Aorta (tissue), 5 donors: ENCODE measurements at regions not wholly inside any gene's neighbourhood (a gene's known extent, or its start where the extent isn't known, plus 50 kb on each side); places are given as distances from the start of the nearest gene placed in this dataset.

Experiments
- ATAC-seq: fragments of 200-7000 bp; cut with Tn5 transposase; one replicate; pipeline ENCODE4 v1.9.1; 2022; ENCODE audit warnings: moderate library complexity; ENCODE audit not compliant: low FRiP score
- DNase-seq, 2 donors: peaks; one replicate each; pipeline ENCODE4 v3.0.0-alpha.2; 2020
- H3K27ac ChIP-seq, 2 donors: one replicate each; pipeline ENCODE4 v1.5.1; 2013; ENCODE audit warnings: low read length in 2 of 2, mild to moderate bottlenecking in 2 of 2, moderate library complexity in 2 of 2, control low read depth in 1 of 2, inconsistent platforms in 1 of 2, low read depth in 1 of 2
- H3K27me3 ChIP-seq, 2 donors: one replicate each; pipeline ENCODE4 v1.6.1; 2013; ENCODE audit warnings: control low read depth in 1 of 2, low read length in 1 of 2, mild to moderate bottlenecking in 1 of 2, moderate library complexity in 1 of 2; ENCODE audit not compliant: insufficient read depth in 2 of 2, control insufficient read depth in 1 of 2
- H3K36me3 ChIP-seq, 2 donors: one replicate each; pipeline ENCODE4 v1.6.1; 2013; ENCODE audit warnings: control low read depth in 1 of 2, low read length in 1 of 2, mild to moderate bottlenecking in 1 of 2; ENCODE audit not compliant: insufficient read depth in 2 of 2, control insufficient read depth in 1 of 2
- H3K4me1 ChIP-seq, 2 donors: one replicate each; pipeline ENCODE4 v1.6.1; 2013; ENCODE audit warnings: low read length in 2 of 2, control low read depth in 1 of 2, mild to moderate bottlenecking in 1 of 2, moderate library complexity in 1 of 2; ENCODE audit not compliant: insufficient read depth in 2 of 2, control insufficient read depth in 1 of 2
- H3K4me3 ChIP-seq, 2 donors: one replicate each; pipeline ENCODE4 v1.5.1; 2013; ENCODE audit warnings: low read length in 2 of 2, control low read depth in 1 of 2, mild to moderate bottlenecking in 1 of 2
- H3K9me3 ChIP-seq: one replicate; pipeline ENCODE4 v1.6.1; 2013; ENCODE audit warnings: mild to moderate bottlenecking, low read length; ENCODE audit not compliant: control insufficient read depth
- WGBS, 2 donors: extraction: QIAGEN DNeasy Blood & Tissue Kit; methylation state at CpG; one replicate each; pipeline ENCODE4 v1.1.7; 2013; 5-methylcytosine and 5-hydroxymethylcytosine counted together
- intact Hi-C, 2 donors: fragments of 100-400 bp; cut with DNase I; formaldehyde crosslinking; loops; one replicate each; pipeline versions ENCODE4 v1.14.2 to v1.15.0; 2022
- donor health status: healthy with polysubstance abuse.
- donor health status: Bipolar disorder and iron deficiency.
- donor health status: DM: no; HTN: no; CAD: no.
- donor health status: DM: no; HTN: no; CAD: no.
- donor health status: DM: yes; HTN: yes; CAD: no.

GRCh38 chr4:1506956-1507721 lies 100.9 kb upstream of the NKX1-1 start:
- intact Hi-C loops: no loop called here
- H3K27me3 ChIP-seq: no peaks in the 10 kb centered on the region

GRCh38 chr4:1505511-1506460 lies 99.5 kb upstream of the NKX1-1 start:
- Histone ChIP-seq H3K27me3 (no peaks in the 10 kb centered on the region), H3K27ac (no peak overlapping the region), H3K4me1 (no peaks in the 10 kb centered on the region), H3K4me3 (no peak overlapping the region), H3K36me3 (no peaks in the 10 kb centered on the region), H3K9me3 (no peaks in the 10 kb centered on the region)
- intact Hi-C loops: no loop called here
- ATAC-seq (no peak), DNase-seq (peak in 1 of 2 donors; percentile 54)
- 51 to 57% methylated on average over 22 to 24 of the region's 24 CpGs for WGBS, 2 donors

More at GRCh38 chr4:1506956-1507721, 100.9 kb upstream of the NKX1-1 start:
- no peak for DNase-seq
- H3K36me3 ChIP-seq: no peaks in the 10 kb centered on the region
- ATAC-seq: no peak
- no peak overlapping the region for H3K27ac ChIP-seq
- WGBS, 2 donors: 58 to 59% methylated on average over 13 of the region's 13 CpGs
- H3K9me3 ChIP-seq: no peaks in the 10 kb centered on the region
- H3K4me1 ChIP-seq: no peaks in the 10 kb centered on the region
- no peak overlapping the region for H3K4me3 ChIP-seq

GRCh38 chr4:1504595-1505500 lies 98.6 kb upstream of the NKX1-1 start:
- no peaks in the 10 kb centered on the region for H3K4me1 ChIP-seq
- H3K36me3 ChIP-seq: no peaks in the 10 kb centered on the region
- no peaks in the 10 kb centered on the region for H3K9me3 ChIP-seq
- ATAC-seq: no peak
- no peak overlapping the region for H3K4me3 ChIP-seq
- H3K27ac ChIP-seq: no peak overlapping the region
- peak in 1 of 2 donors; percentile 38 for DNase-seq
- intact Hi-C loops: no loop called here
- no peaks in the 10 kb centered on the region for H3K27me3 ChIP-seq
- 77 to 80% methylated on average over 16 to 17 of the region's 17 CpGs for WGBS, 2 donors

- no peak for ATAC-seq
- DNase-seq: peak in 1 of 2 donors; percentile 68
- Histone ChIP-seq H3K4me1 (no peaks in the 10 kb centered on the region), H3K9me3 (no peaks in the 10 kb centered on the region), H3K27ac (no peak overlapping the region), H3K36me3 (no peaks in the 10 kb centered on the region), H3K4me3 (no peak overlapping the region), H3K27me3 (no peaks in the 10 kb centered on the region)
- intact Hi-C loops: no loop called here
- 86 to 90% methylated on average over 34 to 37 of the region's 37 CpGs for WGBS, 2 donors
Observed at GRCh38 chr4:1503583-1504471, 97.6 kb upstream of the NKX1-1 start.

GRCh38 chr4:1502976-1503375 lies 96.7 kb upstream of the NKX1-1 start:
- H3K27me3 ChIP-seq: no peaks in the 10 kb centered on the region
- ATAC-seq (no peak), DNase-seq (peak in 1 of 2 donors; percentile 77)
- no peaks in the 10 kb centered on the region for H3K36me3 ChIP-seq
- no peaks in the 10 kb centered on the region for H3K9me3 ChIP-seq
- no peak overlapping the region for H3K27ac ChIP-seq
- no peaks in the 10 kb centered on the region for H3K4me1 ChIP-seq
- no peak overlapping the region for H3K4me3 ChIP-seq
- WGBS, 2 donors: 66 to 73% methylated on average over 16 of the region's 16 CpGs
- intact Hi-C loops: no loop called here

- intact Hi-C loops: no loop called here
- H3K9me3 ChIP-seq: no peaks in the 10 kb centered on the region
- H3K36me3 ChIP-seq: no peaks in the 10 kb centered on the region
- no peaks in the 10 kb centered on the region for H3K27me3 ChIP-seq
- ATAC-seq (no peak), DNase-seq (peak in 1 of 2 donors; percentile 74)
- no peak overlapping the region for H3K27ac ChIP-seq
- WGBS, 2 donors: 83 to 86% methylated on average over 16 of the region's 16 CpGs
- no peaks in the 10 kb centered on the region for H3K4me1 ChIP-seq
- no peak overlapping the region for H3K4me3 ChIP-seq
Observed at GRCh38 chr4:1502501-1502886, 96.3 kb upstream of the NKX1-1 start.

GRCh38 chr4:1501754-1502500 lies 95.7 kb upstream of the NKX1-1 start:
- Histone ChIP-seq H3K36me3 (no peaks in the 10 kb centered on the region), H3K27ac (no peak overlapping the region), H3K4me3 (no peak overlapping the region), H3K4me1 (no peaks in the 10 kb centered on the region), H3K9me3 (no peaks in the 10 kb centered on the region), H3K27me3 (no peaks in the 10 kb centered on the region)
- intact Hi-C loops: no loop called here
- peak in 1 of 2 donors; percentile 55 for DNase-seq
- ATAC-seq: no peak
- 42 to 55% methylated on average over 23 of the region's 23 CpGs for WGBS, 2 donors
